T47D (cell line): ENCODE measurements at regions not wholly inside any gene's neighbourhood (a gene's known extent, or its start where the extent isn't known, plus 50 kb on each side); places are given as distances from the start of the nearest gene placed in this dataset.
A peak's percentile ranks its signal among the peaks of the same experiment; 100 is the strongest.
"Not testable (repeated sequence)": the region's sequence is repeated elsewhere in the genome, so short reads cannot be mapped to it uniquely, and the experiment has no call there.

Experiments
- DNase-seq, 2 experiments: peaks; one replicate each; pipeline versions ENCODE4 v3.0.0 to v3.0.0-alpha.2; 2011 to 2012; ENCODE audit warnings: low read depth in 1 of 2, low spot score in 1 of 2
- JUND ChIP-seq: IDR thresholded peaks from 2 replicates; pipeline ENCODE4 v1.6.1; 2012; ENCODE audit warnings: low read depth
- in situ Hi-C: cut with HindIII; loops from 2 replicates; pipeline ENCODE4 v1.10.0; 2016; ENCODE audit warnings: low sequenced_read_pairs, low pct_unique_long_range_greater_than_20kb

- DNase-seq, result no peak
- no peak for TF ChIP-seq JUND
- in situ Hi-C loops, result no loop called here
Observed at GRCh38 chr3:178099274-178099673, 437.0 kb upstream of the KCNMB2 start.

GRCh38 chr3:178099862-178100261, 436.4 kb upstream of the KCNMB2 start:
- DNase-seq, result no peak
- peak; percentile 63; the same call in 1 of the 2 replicates for TF ChIP-seq JUND
- in situ Hi-C loops, result no loop called here

- in situ Hi-C loops, result no loop called here
- no peak for DNase-seq
- no peak for TF ChIP-seq JUND
Observed at GRCh38 chr3:178100908-178101307, 435.3 kb upstream of the KCNMB2 start.

- in situ Hi-C loops, result no loop called here
- TF ChIP-seq JUND, result no peak
- DNase-seq, result peak in 1 of 2 experiments; percentile 25
Observed at GRCh38 chr3:178103140-178103539, 433.1 kb upstream of the KCNMB2 start.

- no peak for DNase-seq
- in situ Hi-C loops, result no loop called here
- TF ChIP-seq JUND, result no peak
Observed at GRCh38 chr3:178107804-178108203, 428.4 kb upstream of the KCNMB2 start.

GRCh38 chr3:178109691-178110090, 426.5 kb upstream of the KCNMB2 start:
- DNase-seq, result no peak
- in situ Hi-C loops, result no loop called here

GRCh38 chr3:178112134-178112533, 424.1 kb upstream of the KCNMB2 start:
- no peak for TF ChIP-seq JUND
- DNase-seq, result peak in 1 of 2 experiments; percentile 52
- in situ Hi-C loops, result no loop called here

More at GRCh38 chr3:178109691-178110090, 426.5 kb upstream of the KCNMB2 start:
- no peak for TF ChIP-seq JUND

GRCh38 chr3:178112552-178112951, 423.7 kb upstream of the KCNMB2 start:
- DNase-seq, result not testable (repeated sequence)

GRCh38 chr3:178117641-178118040, 418.6 kb upstream of the KCNMB2 start:
- no peak for TF ChIP-seq JUND
- DNase-seq, result no peak
- in situ Hi-C loops, result no loop called here

More at GRCh38 chr3:178112552-178112951, 423.7 kb upstream of the KCNMB2 start:
- in situ Hi-C loops, result not testable (repeated sequence)

GRCh38 chr3:178119608-178120295, 416.5 kb upstream of the KCNMB2 start:
- DNase-seq, result peak in 1 of 2 experiments; percentile 41
- in situ Hi-C loops, result not testable (repeated sequence)

GRCh38 chr3:178120367-178120766, 415.9 kb upstream of the KCNMB2 start:
- in situ Hi-C loops, result no loop called here

GRCh38 chr3:178126686-178127085, 409.6 kb upstream of the KCNMB2 start:
- TF ChIP-seq JUND, result no peak
- DNase-seq, result no peak
- in situ Hi-C loops, result no loop called here

More at GRCh38 chr3:178120367-178120766, 415.9 kb upstream of the KCNMB2 start:
- TF ChIP-seq JUND, result no peak
- no peak for DNase-seq

GRCh38 chr3:178127221-178127620, 409.0 kb upstream of the KCNMB2 start:
- in situ Hi-C loops, result no loop called here
- no peak for DNase-seq
- TF ChIP-seq JUND, result no peak

- TF ChIP-seq JUND, result no peak
- in situ Hi-C loops, result no loop called here
- DNase-seq, result no peak
Observed at GRCh38 chr3:178129109-178129508, 407.1 kb upstream of the KCNMB2 start.
